Mucosa of rectum (tissue), 2 donors: ENCODE measurements at regions not wholly inside any gene's neighbourhood (a gene's known extent, or its start where the extent isn't known, plus 50 kb on each side); places are given as distances from the start of the nearest gene placed in this dataset.

Source experiments
- H3K27ac ChIP-seq, 2 donors: one replicate each; pipeline ENCODE4 v1.7.0; 2013; ENCODE audit warnings: inconsistent platforms in 2 of 2, low read depth in 2 of 2, low read length in 2 of 2
- H3K27me3 ChIP-seq, 2 donors: one replicate each; pipeline ENCODE4 v1.7.0; 2013; ENCODE audit warnings: low read length in 2 of 2; ENCODE audit not compliant: control insufficient read depth in 2 of 2, insufficient read depth in 2 of 2
- H3K36me3 ChIP-seq, 2 donors: one replicate each; pipeline ENCODE4 v1.7.0; 2013; ENCODE audit warnings: low read length in 2 of 2; ENCODE audit not compliant: control insufficient read depth in 2 of 2, insufficient read depth in 2 of 2
- H3K4me1 ChIP-seq, 2 donors: one replicate each; pipeline ENCODE4 v1.7.0; 2013; ENCODE audit warnings: low read length in 2 of 2, mild to moderate bottlenecking in 1 of 2; ENCODE audit not compliant: control insufficient read depth in 2 of 2, insufficient read depth in 2 of 2
- H3K4me3 ChIP-seq, 2 donors: one replicate each; pipeline ENCODE4 v1.7.0; 2013; ENCODE audit warnings: low read length in 2 of 2
- H3K9ac ChIP-seq, 2 donors: one replicate each; pipeline ENCODE4 v1.7.0; 2013; ENCODE audit warnings: low read length in 2 of 2, low read depth in 1 of 2, mild to moderate bottlenecking in 1 of 2
- H3K9me3 ChIP-seq, 2 donors: one replicate each; pipeline ENCODE4 v1.7.0; 2013; ENCODE audit warnings: low read length in 2 of 2; ENCODE audit not compliant: control insufficient read depth in 2 of 2
- donor health status: healthy.
- donor health status: Normal muscosa, but diverticular disease.

DNA sequence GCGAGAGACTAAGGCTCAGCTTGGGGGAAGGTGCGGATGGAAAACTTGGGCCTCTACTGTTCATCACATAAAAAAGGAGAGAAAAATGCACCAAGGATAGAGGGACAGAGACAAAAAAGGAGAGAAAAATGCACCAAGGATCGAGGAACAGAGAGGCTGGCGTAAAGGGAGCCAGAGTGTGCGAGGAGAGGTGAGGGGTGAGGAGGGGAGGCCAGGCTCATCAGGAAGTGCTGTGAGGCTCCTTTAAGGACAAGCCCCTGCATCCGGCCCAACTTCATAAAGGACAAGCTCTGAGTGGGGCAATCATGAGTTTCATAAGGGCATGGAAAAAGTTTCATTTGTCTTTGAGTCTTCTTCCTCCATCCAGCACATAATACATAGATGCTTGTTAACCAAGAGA lies 117.2 kb upstream of the NXT1 start:
- no peaks in the 10 kb centered on the region for H3K9me3 ChIP-seq
- H3K36me3 ChIP-seq: no peaks in the 10 kb centered on the region
- H3K4me1 ChIP-seq: no peaks in the 10 kb centered on the region
- H3K4me3 ChIP-seq: no peak overlapping the region
- no peaks in the 10 kb centered on the region for H3K27me3 ChIP-seq
- H3K27ac ChIP-seq: no peak overlapping the region
- H3K9ac ChIP-seq: no peak overlapping the region

DNA sequence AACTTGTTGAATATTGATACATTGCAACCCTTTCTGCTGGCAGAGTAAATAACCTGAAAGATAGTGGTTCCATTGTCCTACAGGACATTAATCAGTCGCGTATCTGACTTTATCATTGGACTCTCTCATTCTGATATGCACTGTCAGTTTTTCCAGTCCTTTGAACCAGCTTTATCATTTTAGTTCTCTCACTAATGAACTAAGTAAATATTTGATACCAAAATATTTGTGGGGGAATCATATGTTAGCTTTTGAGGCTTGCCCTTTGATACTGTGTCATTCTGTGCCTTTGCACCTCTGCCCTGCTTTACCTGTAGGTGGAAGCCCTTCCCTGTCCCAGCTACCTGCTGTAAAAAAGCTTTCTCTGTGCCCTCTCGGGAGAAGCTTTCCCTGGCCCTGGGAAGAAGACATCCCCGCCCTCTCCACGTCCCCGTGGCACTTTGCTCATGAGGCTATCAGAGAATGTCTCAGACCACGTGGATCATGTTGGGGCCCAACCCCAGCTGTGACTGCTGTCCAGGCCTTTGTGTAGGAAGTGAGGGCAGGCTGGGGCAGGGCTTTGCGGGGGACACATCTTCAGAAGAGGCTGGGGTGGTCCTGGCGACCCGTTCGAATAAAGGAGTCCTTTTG lies 117.8 kb upstream of the NXT1 start:
- Histone ChIP-seq H3K4me1 (no peaks in the 10 kb centered on the region), H3K27ac (no peak overlapping the region), H3K36me3 (no peaks in the 10 kb centered on the region), H3K27me3 (no peaks in the 10 kb centered on the region), H3K4me3 (no peak overlapping the region), H3K9me3 (no peaks in the 10 kb centered on the region), H3K9ac (no peak overlapping the region)

GRCh38 chr20:23232219-23232581 lies 118.4 kb upstream of the NXT1 start:
- Histone ChIP-seq H3K4me3 (no peak overlapping the region), H3K9ac (no peak overlapping the region), H3K4me1 (no peaks in the 10 kb centered on the region), H3K9me3 (no peaks in the 10 kb centered on the region), H3K27ac (no peak overlapping the region), H3K27me3 (no peaks in the 10 kb centered on the region), H3K36me3 (no peaks in the 10 kb centered on the region)

DNA sequence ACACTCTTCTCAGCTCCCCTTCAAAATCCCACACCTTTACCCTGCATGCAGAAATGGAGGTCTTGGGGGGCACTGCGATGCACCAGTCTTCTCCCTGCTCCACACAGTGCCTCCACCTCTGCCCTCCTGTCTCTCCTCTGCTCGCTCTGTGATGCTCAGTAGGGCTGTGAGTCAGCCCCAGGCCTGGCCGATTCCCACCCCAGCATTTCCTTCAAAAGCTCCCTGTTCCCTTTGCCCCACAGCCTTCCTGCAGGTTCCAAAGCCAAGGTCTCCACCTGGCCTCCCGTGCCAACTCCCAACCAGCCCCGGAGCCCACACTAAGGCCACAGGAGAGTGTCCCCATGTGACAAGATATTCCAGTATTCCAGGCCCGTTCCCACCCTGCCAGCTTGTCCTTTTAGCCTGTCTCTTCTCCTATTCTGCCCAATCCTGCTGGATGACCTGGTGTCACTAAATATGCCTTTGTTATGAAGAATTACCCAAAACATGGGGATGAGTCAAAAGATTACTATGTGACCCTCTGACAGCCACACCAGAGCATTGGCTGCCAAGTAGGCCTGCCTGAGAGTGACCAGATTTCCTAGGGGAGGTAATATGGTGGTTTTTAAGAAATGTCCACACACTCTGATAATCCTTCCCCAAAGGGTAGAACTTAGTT lies 118.9 kb upstream of the NXT1 start:
- Histone ChIP-seq H3K27me3 (no peaks in the 10 kb centered on the region), H3K36me3 (no peaks in the 10 kb centered on the region), H3K4me1 (no peaks in the 10 kb centered on the region), H3K9ac (no peak overlapping the region), H3K27ac (no peak overlapping the region), H3K9me3 (no peaks in the 10 kb centered on the region), H3K4me3 (no peak overlapping the region)

GRCh38 chr20:23230766-23231385 lies 119.7 kb upstream of the NXT1 start:
- H3K27ac ChIP-seq: no peak overlapping the region
- H3K4me3 ChIP-seq: no peak overlapping the region
- H3K9me3 ChIP-seq: no peaks in the 10 kb centered on the region
- H3K9ac ChIP-seq: no peak overlapping the region
- no peaks in the 10 kb centered on the region for H3K27me3 ChIP-seq
- H3K4me1 ChIP-seq: no peaks in the 10 kb centered on the region
- no peaks in the 10 kb centered on the region for H3K36me3 ChIP-seq

GRCh38 chr20:23229989-23230388 lies 120.6 kb upstream of the NXT1 start:
- no peak overlapping the region for H3K4me3 ChIP-seq
- no peaks in the 10 kb centered on the region for H3K9me3 ChIP-seq
- H3K36me3 ChIP-seq: no peaks in the 10 kb centered on the region
- H3K27ac ChIP-seq: no peak overlapping the region
- no peaks in the 10 kb centered on the region for H3K27me3 ChIP-seq
- no peaks in the 10 kb centered on the region for H3K4me1 ChIP-seq
- no peak overlapping the region for H3K9ac ChIP-seq

- H3K9me3 ChIP-seq: no peaks in the 10 kb centered on the region
- H3K27ac ChIP-seq: no peak overlapping the region
- no peaks in the 10 kb centered on the region for H3K27me3 ChIP-seq
- no peaks in the 10 kb centered on the region for H3K4me1 ChIP-seq
- no peaks in the 10 kb centered on the region for H3K36me3 ChIP-seq
- no peak overlapping the region for H3K4me3 ChIP-seq
- no peak overlapping the region for H3K9ac ChIP-seq
These were observed 121.7 kb upstream of the NXT1 start for GRCh38 chr20:23228912-23229311.

GRCh38 chr20:23227976-23228375 lies 122.6 kb upstream of the NXT1 start:
- no peaks in the 10 kb centered on the region for H3K9me3 ChIP-seq
- H3K27ac ChIP-seq: no peak overlapping the region
- H3K9ac ChIP-seq: no peak overlapping the region
- no peaks in the 10 kb centered on the region for H3K36me3 ChIP-seq
- H3K4me1 ChIP-seq: no peaks in the 10 kb centered on the region
- no peaks in the 10 kb centered on the region for H3K27me3 ChIP-seq
- no peak overlapping the region for H3K4me3 ChIP-seq

GRCh38 chr20:23227274-23227673 lies 123.3 kb upstream of the NXT1 start:
- Histone ChIP-seq H3K9me3 (no peaks in the 10 kb centered on the region), H3K4me3 (no peak overlapping the region), H3K4me1 (no peaks in the 10 kb centered on the region), H3K36me3 (no peaks in the 10 kb centered on the region), H3K9ac (no peak overlapping the region), H3K27ac (peak overlapping the region; percentile 8 to 20), H3K27me3 (no peaks in the 10 kb centered on the region)

- H3K4me3 ChIP-seq: no peak overlapping the region
- H3K36me3 ChIP-seq: no peaks in the 10 kb centered on the region
- H3K27ac ChIP-seq: peak overlapping the region in 1 of 2 donors; percentile 3
- H3K27me3 ChIP-seq: no peaks in the 10 kb centered on the region
- H3K9ac ChIP-seq: no peak overlapping the region
- H3K9me3 ChIP-seq: no peaks in the 10 kb centered on the region
- no peaks in the 10 kb centered on the region for H3K4me1 ChIP-seq
These were observed 123.9 kb upstream of the NXT1 start for GRCh38 chr20:23226612-23227265.
